ENCODE measurements at regions not wholly inside any gene's neighbourhood (a gene's known extent, or its start where the extent isn't known, plus 50 kb on each side); places are given as distances from the start of the nearest gene placed in this dataset.

- TF ChIP-seq CTCF (IDR thresholded peaks at IDR 0.05; ENCODE audit: poor library complexity) (no peak), EZH2phosphoT487 (IDR thresholded peaks at IDR 0.05; ENCODE audit: low read depth, severe bottlenecking, unreplicated experiment) (no peak), EZH2 (IDR thresholded peaks at IDR 0.05; ENCODE audit: borderline replicate concordance) (no peak)
These were observed 61.5 kb downstream of the TMEM30B start for GRCh38 chr14:61219673-61220072.

Measured in hepatocyte (in vitro differentiated cells).